HFFc6 (cell line): ENCODE measurements at regions not wholly inside any gene's neighbourhood (a gene's known extent, or its start where the extent isn't known, plus 50 kb on each side); places are given as distances from the start of the nearest gene placed in this dataset.

Experiments used
- DNase-seq: peaks from one replicate; pipeline ENCODE4 v3.0.0-alpha.2; 2018
- H3K27ac Mint-ChIP-seq: 2 replicates; pipeline ENCODE4 v1.8.0; 2020; ENCODE audit warnings: mild to moderate bottlenecking, mixed read lengths
- H3K27me3 Mint-ChIP-seq: 2 replicates; pipeline ENCODE4 v1.8.0; 2021; ENCODE audit warnings: mild to moderate bottlenecking, moderate library complexity, mixed read lengths; ENCODE audit not compliant: insufficient read depth
- H3K36me3 Mint-ChIP-seq: 2 replicates; pipeline ENCODE4 v1.8.0; 2021; ENCODE audit warnings: low read depth, mixed read lengths
- H3K4me1 Mint-ChIP-seq: 2 replicates; pipeline ENCODE4 v1.8.0; 2020; ENCODE audit warnings: low read depth, mixed read lengths
- H3K4me3 Mint-ChIP-seq: 2 replicates; pipeline ENCODE4 v1.8.0; 2020; ENCODE audit warnings: mild to moderate bottlenecking, moderate library complexity, mixed read lengths
- H3K9me3 Mint-ChIP-seq: 2 replicates; pipeline ENCODE4 v1.8.0; 2020; ENCODE audit warnings: mild to moderate bottlenecking, mixed read lengths
- TF ChIP-seq, protein P1 (sequence below): fragments of 200-600 bp; sonication (generic); IDR thresholded peaks from 2 replicates; pipeline ENCODE4 v1.5.0; 2021; ENCODE audit warnings: antibody characterized with exemption, mild to moderate bottlenecking

DNA sequence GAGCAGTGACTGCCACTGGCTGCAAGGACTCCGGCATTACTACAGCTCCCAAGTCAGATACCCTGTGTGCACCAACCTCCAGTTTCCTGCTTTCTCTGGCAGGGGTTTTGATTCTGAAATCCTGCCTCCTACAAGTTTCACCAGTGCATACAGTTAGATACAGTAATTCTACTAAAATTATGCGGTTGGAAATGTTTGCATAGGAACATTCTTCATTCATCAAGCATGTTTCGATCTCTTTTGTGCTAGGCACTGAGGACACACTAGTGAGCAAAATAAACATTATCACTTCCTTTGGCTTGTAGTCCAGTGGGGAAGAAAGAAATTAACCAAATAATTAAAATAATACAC lies 152.2 kb downstream of the TMEM167A start:
- H3K27ac Mint-ChIP-seq: no peak overlapping the region
- H3K9me3 Mint-ChIP-seq: no peaks in the 10 kb centered on the region
- H3K4me3 Mint-ChIP-seq: no peak overlapping the region
- H3K36me3 Mint-ChIP-seq: no peaks in the 10 kb centered on the region
- no peak for DNase-seq
- H3K4me1 Mint-ChIP-seq: no peaks in the 10 kb centered on the region
- TF ChIP-seq, protein P1, sequence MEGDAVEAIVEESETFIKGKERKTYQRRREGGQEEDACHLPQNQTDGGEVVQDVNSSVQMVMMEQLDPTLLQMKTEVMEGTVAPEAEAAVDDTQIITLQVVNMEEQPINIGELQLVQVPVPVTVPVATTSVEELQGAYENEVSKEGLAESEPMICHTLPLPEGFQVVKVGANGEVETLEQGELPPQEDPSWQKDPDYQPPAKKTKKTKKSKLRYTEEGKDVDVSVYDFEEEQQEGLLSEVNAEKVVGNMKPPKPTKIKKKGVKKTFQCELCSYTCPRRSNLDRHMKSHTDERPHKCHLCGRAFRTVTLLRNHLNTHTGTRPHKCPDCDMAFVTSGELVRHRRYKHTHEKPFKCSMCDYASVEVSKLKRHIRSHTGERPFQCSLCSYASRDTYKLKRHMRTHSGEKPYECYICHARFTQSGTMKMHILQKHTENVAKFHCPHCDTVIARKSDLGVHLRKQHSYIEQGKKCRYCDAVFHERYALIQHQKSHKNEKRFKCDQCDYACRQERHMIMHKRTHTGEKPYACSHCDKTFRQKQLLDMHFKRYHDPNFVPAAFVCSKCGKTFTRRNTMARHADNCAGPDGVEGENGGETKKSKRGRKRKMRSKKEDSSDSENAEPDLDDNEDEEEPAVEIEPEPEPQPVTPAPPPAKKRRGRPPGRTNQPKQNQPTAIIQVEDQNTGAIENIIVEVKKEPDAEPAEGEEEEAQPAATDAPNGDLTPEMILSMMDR: no peak
- H3K27me3 Mint-ChIP-seq: no peaks in the 10 kb centered on the region

DNA sequence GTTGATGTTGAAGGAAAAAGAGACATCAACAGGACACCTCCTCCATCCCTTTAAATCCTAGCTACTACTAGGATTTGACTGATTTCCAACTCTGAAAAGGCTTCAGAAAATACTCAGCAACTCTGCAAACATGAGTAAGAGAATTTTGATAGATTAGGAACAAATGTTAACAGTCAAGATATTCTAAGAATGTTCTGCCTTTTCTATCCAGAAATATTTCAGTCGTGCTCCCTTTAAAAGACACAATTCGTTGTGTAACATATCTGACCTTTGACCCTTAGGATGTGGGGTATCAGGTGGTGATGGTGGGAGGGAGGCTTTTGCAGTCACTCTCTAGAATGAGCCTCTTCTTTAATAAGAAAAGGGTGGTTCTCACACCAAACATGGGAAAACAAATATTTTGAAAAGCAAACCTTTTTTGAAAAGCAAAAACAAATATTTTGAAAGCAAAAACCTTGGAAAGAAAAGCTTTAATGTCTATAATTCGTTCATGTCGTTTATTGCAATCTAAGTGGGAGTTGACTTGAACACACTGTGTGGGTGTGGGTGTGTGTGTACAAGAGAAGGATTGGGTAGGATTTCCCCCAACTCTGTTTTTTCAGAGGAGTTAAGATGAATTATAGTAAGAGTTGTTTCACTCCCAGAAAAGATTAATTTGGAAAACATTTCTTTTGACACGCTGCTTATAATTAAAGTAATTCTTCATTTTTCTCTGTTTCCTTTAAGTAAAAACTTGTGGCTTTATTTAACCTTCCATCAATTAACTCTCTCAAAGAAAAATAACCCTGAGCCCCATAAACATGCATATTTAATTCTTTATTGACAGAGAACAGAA lies 152.8 kb downstream of the TMEM167A start:
- TF ChIP-seq, protein P1: no peak
- H3K4me1 Mint-ChIP-seq: no peaks in the 10 kb centered on the region
- H3K27ac Mint-ChIP-seq: no peak overlapping the region
- no peak for DNase-seq
- no peaks in the 10 kb centered on the region for H3K9me3 Mint-ChIP-seq
- H3K4me3 Mint-ChIP-seq: no peak overlapping the region
- no peaks in the 10 kb centered on the region for H3K36me3 Mint-ChIP-seq
- no peaks in the 10 kb centered on the region for H3K27me3 Mint-ChIP-seq

DNA sequence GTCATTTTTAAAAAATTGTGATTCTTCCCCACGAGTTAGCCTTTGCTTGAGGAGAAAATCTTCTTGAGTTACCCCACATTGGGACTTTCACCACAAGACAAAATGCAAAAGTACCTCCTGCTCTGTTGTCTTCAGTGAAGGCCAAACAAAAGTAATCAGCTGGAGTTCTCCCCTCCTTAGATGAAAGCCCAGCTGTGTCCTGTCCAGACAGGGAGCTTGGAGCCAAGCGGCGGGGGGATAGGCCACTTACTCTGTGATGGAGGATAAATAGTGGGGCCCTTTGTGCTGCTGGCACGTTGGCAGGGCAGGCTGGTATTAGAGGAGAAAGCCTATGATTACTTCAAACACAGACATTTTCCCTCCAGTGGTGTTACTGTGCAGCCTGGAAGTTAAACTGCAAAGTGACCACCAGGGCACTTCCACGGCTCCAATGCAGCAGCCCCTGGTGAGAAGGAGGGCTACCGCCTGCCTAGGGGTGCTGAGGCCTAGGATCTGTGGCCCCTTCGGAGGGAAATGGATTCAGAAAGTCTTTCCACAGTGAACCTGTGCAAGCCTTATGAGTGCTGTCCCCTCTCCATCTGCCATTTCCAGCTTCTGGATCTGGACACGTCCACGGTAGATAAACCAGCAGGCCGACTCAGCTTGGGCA lies 155.0 kb downstream of the TMEM167A start:
- no peak for DNase-seq
- H3K4me3 Mint-ChIP-seq: no peak overlapping the region
- H3K9me3 Mint-ChIP-seq: no peaks in the 10 kb centered on the region
- H3K4me1 Mint-ChIP-seq: no peaks in the 10 kb centered on the region
- H3K27me3 Mint-ChIP-seq: no peaks in the 10 kb centered on the region
- H3K36me3 Mint-ChIP-seq: no peaks in the 10 kb centered on the region
- TF ChIP-seq, protein P1: no peak
- H3K27ac Mint-ChIP-seq: no peak overlapping the region

DNA sequence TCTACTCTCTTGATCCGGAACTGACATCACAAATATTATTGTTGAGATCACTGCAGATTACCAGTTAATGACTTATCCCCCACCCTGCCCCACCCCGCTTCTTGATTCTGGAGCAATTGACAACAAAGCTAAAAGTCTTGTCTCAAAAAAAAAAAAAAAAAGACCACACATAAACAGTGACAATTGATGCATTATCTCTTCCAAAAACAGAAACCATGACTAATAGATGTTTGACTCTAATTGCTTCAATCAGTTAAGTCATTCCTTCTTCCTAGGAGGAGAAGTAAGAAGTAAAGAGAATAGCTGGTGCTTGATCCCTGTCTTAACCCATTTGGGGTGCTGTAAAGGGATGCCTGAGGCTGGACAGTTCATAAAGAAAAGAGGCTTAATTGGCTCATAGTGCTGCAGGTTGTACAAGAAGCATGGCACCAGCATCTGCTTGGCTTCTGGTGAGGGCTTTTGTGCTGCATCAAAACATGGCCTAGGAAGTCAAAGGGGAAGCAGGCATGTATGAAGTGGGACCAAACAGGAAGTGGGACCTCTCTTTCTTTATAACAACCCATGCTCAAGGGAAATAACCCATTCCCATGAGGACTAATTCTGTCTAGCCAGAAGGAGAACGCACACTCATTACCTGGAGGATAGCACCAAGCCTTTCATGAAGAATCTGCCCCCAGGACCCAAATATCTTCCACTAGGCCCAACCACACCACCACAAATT lies 158.7 kb downstream of the TMEM167A start:
- H3K4me1 Mint-ChIP-seq: no peaks in the 10 kb centered on the region
- peaks cover 16% of the 10 kb centered on the region for H3K9me3 Mint-ChIP-seq
- TF ChIP-seq, protein P1: no peak
- H3K27me3 Mint-ChIP-seq: no peaks in the 10 kb centered on the region; the same call in 1 of the 2 replicates
- H3K4me3 Mint-ChIP-seq: no peak overlapping the region
- H3K36me3 Mint-ChIP-seq: peaks cover 14% of the 10 kb centered on the region
- no peak overlapping the region for H3K27ac Mint-ChIP-seq
- DNase-seq: no peak

DNA sequence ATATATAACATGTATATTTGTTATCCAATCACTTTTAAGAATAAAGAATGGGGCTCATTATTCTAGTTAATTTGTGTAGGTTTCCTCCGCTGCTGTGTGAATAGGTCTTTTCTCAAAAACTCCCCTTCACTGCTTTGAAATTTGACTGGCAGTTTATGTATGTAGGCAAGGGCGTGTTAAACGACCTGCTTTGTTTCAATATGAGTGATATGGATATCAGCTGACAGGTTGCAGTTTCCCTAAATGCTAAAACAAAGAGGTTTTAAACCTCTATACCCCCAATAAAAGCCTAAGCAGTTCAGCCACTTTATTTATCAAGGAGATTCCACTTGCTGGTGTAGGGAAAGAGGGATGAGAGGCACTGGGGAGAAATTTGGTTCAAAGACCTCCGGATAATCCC lies 159.6 kb downstream of the TMEM167A start:
- peaks cover 14% of the 10 kb centered on the region for H3K36me3 Mint-ChIP-seq
- TF ChIP-seq, protein P1: no peak
- H3K9me3 Mint-ChIP-seq: peaks cover 17% of the 10 kb centered on the region
- no peak overlapping the region for H3K27ac Mint-ChIP-seq
- no peaks in the 10 kb centered on the region; the same call in 1 of the 2 replicates for H3K27me3 Mint-ChIP-seq
- H3K4me1 Mint-ChIP-seq: no peaks in the 10 kb centered on the region
- no peak for DNase-seq
- no peak overlapping the region for H3K4me3 Mint-ChIP-seq
